ENCODE measurements at regions not wholly inside any gene's neighbourhood (a gene's known extent, or its start where the extent isn't known, plus 50 kb on each side); places are given as distances from the start of the nearest gene placed in this dataset.

GRCh38 chr4:117447925-117448324 lies 362.5 kb upstream of the TRAM1L1 start:
- TF ChIP-seq POLR2A (IDR thresholded peaks at IDR 0.05; ENCODE audit: low read depth, low read length) (no peak), TAF1 (IDR thresholded peaks at IDR 0.05; ENCODE audit: borderline replicate concordance, low read depth, low read length) (no peak), POLR2AphosphoS5 (IDR thresholded peaks at IDR 0.05; ENCODE audit: low read depth, low read length) (no peak)
- no peak for FAIRE-seq

GRCh38 chr4:117455088-117455487 lies 369.7 kb upstream of the TRAM1L1 start:
- DNase-seq (ENCODE audit: insufficient read length), result no peak
- FAIRE-seq, result no peak
- no peak for TF ChIP-seq POLR2AphosphoS5 (IDR thresholded peaks at IDR 0.05; ENCODE audit: low read depth, low read length)
- no peak for TF ChIP-seq POLR2A (IDR thresholded peaks at IDR 0.05; ENCODE audit: low read depth, low read length)

More at GRCh38 chr4:117447925-117448324, 362.5 kb upstream of the TRAM1L1 start:
- DNase-seq (ENCODE audit: insufficient read length), result no peak

GRCh38 chr4:117466388-117466787 lies 381.0 kb upstream of the TRAM1L1 start:
- DNase-seq (ENCODE audit: insufficient read length) (no peak), FAIRE-seq (no peak)
- TF ChIP-seq POLR2AphosphoS5 (IDR thresholded peaks at IDR 0.05; ENCODE audit: low read depth, low read length) (no peak), TAF1 (IDR thresholded peaks at IDR 0.05; ENCODE audit: borderline replicate concordance, low read depth, low read length) (no peak), POLR2A (IDR thresholded peaks at IDR 0.05; ENCODE audit: low read depth, low read length) (no peak)

GRCh38 chr4:117467404-117467803 lies 382.0 kb upstream of the TRAM1L1 start:
- TF ChIP-seq POLR2AphosphoS5 (IDR thresholded peaks at IDR 0.05; ENCODE audit: low read depth, low read length) (no peak), TAF1 (IDR thresholded peaks at IDR 0.05; ENCODE audit: borderline replicate concordance, low read depth, low read length) (no peak), POLR2A (IDR thresholded peaks at IDR 0.05; ENCODE audit: low read depth, low read length) (no peak)
- DNase-seq (ENCODE audit: insufficient read length), result no peak
- FAIRE-seq, result no peak

GRCh38 chr4:117474987-117475386 lies 389.6 kb upstream of the TRAM1L1 start:
- TF ChIP-seq TAF1 (IDR thresholded peaks at IDR 0.05; ENCODE audit: borderline replicate concordance, low read depth, low read length) (no peak), POLR2A (IDR thresholded peaks at IDR 0.05; ENCODE audit: low read depth, low read length) (no peak), POLR2AphosphoS5 (IDR thresholded peaks at IDR 0.05; ENCODE audit: low read depth, low read length) (no peak)
- no peak for FAIRE-seq

GRCh38 chr4:117477925-117478324 lies 392.5 kb upstream of the TRAM1L1 start:
- FAIRE-seq (no peak), DNase-seq (ENCODE audit: insufficient read length) (no peak)
- no peak for TF ChIP-seq POLR2AphosphoS5 (IDR thresholded peaks at IDR 0.05; ENCODE audit: low read depth, low read length)
- TF ChIP-seq POLR2A (IDR thresholded peaks at IDR 0.05; ENCODE audit: low read depth, low read length), result no peak
- no peak for TF ChIP-seq TAF1 (IDR thresholded peaks at IDR 0.05; ENCODE audit: borderline replicate concordance, low read depth, low read length)

More at GRCh38 chr4:117474987-117475386, 389.6 kb upstream of the TRAM1L1 start:
- no peak for DNase-seq (ENCODE audit: insufficient read length)

GRCh38 chr4:117478702-117479101 lies 393.3 kb upstream of the TRAM1L1 start:
- DNase-seq (ENCODE audit: insufficient read length) (no peak), FAIRE-seq (no peak)
- no peak for TF ChIP-seq TAF1 (IDR thresholded peaks at IDR 0.05; ENCODE audit: borderline replicate concordance, low read depth, low read length)
- TF ChIP-seq POLR2AphosphoS5 (IDR thresholded peaks at IDR 0.05; ENCODE audit: low read depth, low read length), result no peak
- no peak for TF ChIP-seq POLR2A (IDR thresholded peaks at IDR 0.05; ENCODE audit: low read depth, low read length)

GRCh38 chr4:117479673-117480072 lies 394.3 kb upstream of the TRAM1L1 start:
- DNase-seq (ENCODE audit: insufficient read length) (no peak), FAIRE-seq (peak; percentile 60)
- TF ChIP-seq TAF1 (IDR thresholded peaks at IDR 0.05; ENCODE audit: borderline replicate concordance, low read depth, low read length) (no peak), POLR2A (IDR thresholded peaks at IDR 0.05; ENCODE audit: low read depth, low read length) (no peak), POLR2AphosphoS5 (IDR thresholded peaks at IDR 0.05; ENCODE audit: low read depth, low read length) (no peak)

GRCh38 chr4:117481742-117482141 lies 396.4 kb upstream of the TRAM1L1 start:
- no peak for FAIRE-seq
- DNase-seq (ENCODE audit: insufficient read length), result no peak
- TF ChIP-seq POLR2A (IDR thresholded peaks at IDR 0.05; ENCODE audit: low read depth, low read length) (no peak), POLR2AphosphoS5 (IDR thresholded peaks at IDR 0.05; ENCODE audit: low read depth, low read length) (no peak), TAF1 (IDR thresholded peaks at IDR 0.05; ENCODE audit: borderline replicate concordance, low read depth, low read length) (no peak)

GRCh38 chr4:117488692-117489091 lies 403.3 kb upstream of the TRAM1L1 start:
- no peak for TF ChIP-seq POLR2A (IDR thresholded peaks at IDR 0.05; ENCODE audit: low read depth, low read length)
- TF ChIP-seq TAF1 (IDR thresholded peaks at IDR 0.05; ENCODE audit: borderline replicate concordance, low read depth, low read length), result no peak
- TF ChIP-seq POLR2AphosphoS5 (IDR thresholded peaks at IDR 0.05; ENCODE audit: low read depth, low read length), result no peak
- FAIRE-seq (no peak), DNase-seq (ENCODE audit: insufficient read length) (no peak)

- DNase-seq (ENCODE audit: insufficient read length) (no peak), FAIRE-seq (no peak)
- TF ChIP-seq POLR2AphosphoS5 (IDR thresholded peaks at IDR 0.05; ENCODE audit: low read depth, low read length) (no peak), TAF1 (IDR thresholded peaks at IDR 0.05; ENCODE audit: borderline replicate concordance, low read depth, low read length) (no peak), POLR2A (IDR thresholded peaks at IDR 0.05; ENCODE audit: low read depth, low read length) (no peak)
Measured at GRCh38 chr4:117489107-117489506, 403.7 kb upstream of the TRAM1L1 start.

- TF ChIP-seq POLR2AphosphoS5 (IDR thresholded peaks at IDR 0.05; ENCODE audit: low read depth, low read length), result no peak
- FAIRE-seq, result no peak
- no peak for DNase-seq (ENCODE audit: insufficient read length)
Measured at GRCh38 chr4:117491516-117491915, 406.1 kb upstream of the TRAM1L1 start.

GRCh38 chr4:117495802-117496201 lies 410.4 kb upstream of the TRAM1L1 start:
- DNase-seq (ENCODE audit: insufficient read length) (no peak), FAIRE-seq (no peak)
- TF ChIP-seq POLR2AphosphoS5 (IDR thresholded peaks at IDR 0.05; ENCODE audit: low read depth, low read length) (no peak), POLR2A (IDR thresholded peaks at IDR 0.05; ENCODE audit: low read depth, low read length) (no peak), TAF1 (IDR thresholded peaks at IDR 0.05; ENCODE audit: borderline replicate concordance, low read depth, low read length) (no peak)
